H1 (cell line): ENCODE measurements at regions not wholly inside any gene's neighbourhood (a gene's known extent, or its start where the extent isn't known, plus 50 kb on each side); places are given as distances from the start of the nearest gene placed in this dataset.

Experiments used
- CTCF ChIA-PET: fragments of 300-600 bp; sonication (Branson Sonifier 250); formaldehyde crosslinking; loops from one replicate; lab custom pipeline; 2021; ENCODE audit not compliant: partially characterized antibody; lab: Charles Lee
- POLR2A ChIA-PET: fragments of 300-600 bp; sonication (Branson Sonifier 250); formaldehyde crosslinking; loops from one replicate; lab custom pipeline; 2021; ENCODE audit warnings: inconsistent platforms; ENCODE audit not compliant: partially characterized antibody; lab: Charles Lee
- DNase-seq, 2 experiments: peaks; one replicate each; pipeline versions ENCODE4 v3.0.0 to v3.0.0-alpha.2; 2010 to 2022; ENCODE audit warnings: low spot score in 2 of 2, low read depth in 1 of 2, mixed read lengths in 1 of 2
- FAIRE-seq: peaks from 2 replicates; lab custom pipeline; 2011; peaks lifted over from hg19 to GRCh38; lab: Jason Lieb, UNC
- H2AFZ ChIP-seq: 2 replicates; pipeline ENCODE4 v1.8.1; 2012; ENCODE audit warnings: low read length, inconsistent platforms
- H2AK5ac ChIP-seq: 2 replicates; pipeline ENCODE4 v1.6.1; 2013; ENCODE audit warnings: low read depth, low read length
- H2BK120ac ChIP-seq: replicated peaks from 2 replicates; pipeline ENCODE3; 2013; ENCODE audit warnings: low read depth, low read length, inconsistent platforms
- H2BK12ac ChIP-seq: 2 replicates; pipeline ENCODE4 v1.6.1; 2013; ENCODE audit warnings: low read depth, low read length
- H2BK15ac ChIP-seq: 2 replicates; pipeline ENCODE4 v1.6.1; 2013; ENCODE audit warnings: low read length
- H2BK20ac ChIP-seq: 2 replicates; pipeline ENCODE4 v1.6.1; 2013; ENCODE audit warnings: low read length
- H2BK5ac ChIP-seq: 2 replicates; pipeline ENCODE4 v1.6.1; 2013; ENCODE audit warnings: low read depth, low read length
- H3K14ac ChIP-seq: 2 replicates; pipeline ENCODE4 v1.6.1; 2013; ENCODE audit warnings: inconsistent platforms; ENCODE audit not compliant: insufficient read length
- H3K18ac ChIP-seq: 2 replicates; pipeline ENCODE4 v1.6.1; 2013; ENCODE audit warnings: low read length; ENCODE audit errors: extremely low read depth
- H3K23ac ChIP-seq: 2 replicates; pipeline ENCODE4 v1.6.1; 2013; ENCODE audit warnings: inconsistent platforms; ENCODE audit not compliant: insufficient read length
- H3K23me2 ChIP-seq: 2 replicates; pipeline ENCODE4 v1.6.1; 2013; ENCODE audit warnings: low read depth, low read length
- H3K27ac ChIP-seq: 2 replicates; pipeline ENCODE4 v1.6.1; 2011; ENCODE audit warnings: low read depth, low read length, inconsistent platforms
- H3K27me3 ChIP-seq, 4 experiments: replicated peaks in 1 of 4; 1 replicate in 1 of 4; 2 replicates in 3 of 4; pipeline versions ENCODE4 v1.6.1 to v1.8.1; 2011 to 2013; ENCODE audit warnings: low read length in 3 of 4, mild to moderate bottlenecking in 3 of 4, inconsistent platforms in 2 of 4, mixed read lengths in 2 of 4, moderate library complexity in 1 of 4; ENCODE audit not compliant: control insufficient read depth in 3 of 4, insufficient read depth in 3 of 4; ENCODE audit errors: extremely low read depth in 1 of 4
- H3K36me3 ChIP-seq, 4 experiments: 2 replicates each; pipeline versions ENCODE4 v1.6.1 to v1.8.1; 2011 to 2013; ENCODE audit warnings: mild to moderate bottlenecking in 4 of 4, low read length in 3 of 4, moderate library complexity in 2 of 4, control low read depth in 1 of 4, inconsistent platforms in 1 of 4; ENCODE audit not compliant: insufficient read depth in 4 of 4, control insufficient read depth in 2 of 4
- H3K4ac ChIP-seq: replicated peaks from 2 replicates; pipeline ENCODE3; 2013; ENCODE audit warnings: low read length, low read depth, mixed read lengths, inconsistent platforms; ENCODE audit not compliant: insufficient read length
- H3K4me1 ChIP-seq, 4 experiments: replicated peaks in 1 of 4; 1 replicate in 1 of 4; 2 replicates in 3 of 4; pipeline versions ENCODE4 v1.6.1 to v1.8.1; 2011 to 2013; ENCODE audit warnings: low read length in 3 of 4, inconsistent platforms in 2 of 4, mixed read lengths in 1 of 4; ENCODE audit not compliant: insufficient read depth in 4 of 4, control insufficient read depth in 3 of 4
- H3K4me2 ChIP-seq, 2 experiments: 2 replicates each; pipeline versions ENCODE4 v1.6.1 to v1.8.1; 2011 to 2013; ENCODE audit warnings: low read depth in 2 of 2, low read length in 2 of 2, control low read depth in 1 of 2, inconsistent platforms in 1 of 2, mild to moderate bottlenecking in 1 of 2; ENCODE audit not compliant: insufficient read depth in 1 of 2
- H3K4me3 ChIP-seq, 4 experiments: fragments of 200-600, 300-600 bp in 1 of 4; sonication (generic), shearing (Covaris generic), sonication (Bioruptor Twin) in 1 of 4; 2 replicates each; pipeline versions ENCODE4 v1.5.1 to v1.8.1; 2011 to 2016; ENCODE audit warnings: low read length in 4 of 4, low read depth in 3 of 4, control low read depth in 2 of 4, inconsistent platforms in 2 of 4, mild to moderate bottlenecking in 2 of 4, mixed read lengths in 1 of 4, moderate library complexity in 1 of 4; ENCODE audit not compliant: insufficient read depth in 2 of 4; ENCODE audit errors: extremely low read depth in 1 of 4
- H3K56ac ChIP-seq: replicated peaks from 2 replicates; pipeline ENCODE3; 2013; ENCODE audit warnings: low read depth, mild to moderate bottlenecking, mixed read lengths, low read length, inconsistent platforms; ENCODE audit not compliant: insufficient read length
- H3K79me1 ChIP-seq: 2 replicates; pipeline ENCODE4 v1.6.1; 2013; ENCODE audit warnings: low read depth, low read length, control low read depth
- H3K79me2 ChIP-seq, 2 experiments: 2 replicates each; pipeline versions ENCODE4 v1.6.1 to v1.8.1; 2012 to 2013; ENCODE audit warnings: low read length in 2 of 2, mild to moderate bottlenecking in 2 of 2, inconsistent platforms in 1 of 2; ENCODE audit not compliant: insufficient read depth in 2 of 2, control insufficient read depth in 1 of 2
- H3K9ac ChIP-seq, 4 experiments: replicated peaks in 1 of 4; 1 replicate in 1 of 4; 2 replicates in 3 of 4; pipeline versions ENCODE4 v1.6.1 to v1.8.1; 2011 to 2013; ENCODE audit warnings: low read depth in 3 of 4, low read length in 3 of 4, control low read depth in 2 of 4, mild to moderate bottlenecking in 2 of 4, moderate library complexity in 2 of 4, inconsistent platforms in 1 of 4; ENCODE audit errors: extremely low read depth in 1 of 4
- H3K9me3 ChIP-seq, 2 experiments: 2 replicates each; pipeline versions ENCODE4 v1.6.1 to v1.8.1; 2012 to 2013; ENCODE audit warnings: mild to moderate bottlenecking in 2 of 2, moderate library complexity in 2 of 2, control low read depth in 1 of 2, inconsistent platforms in 1 of 2, low read depth in 1 of 2, low read length in 1 of 2, mixed read lengths in 1 of 2; ENCODE audit not compliant: insufficient read depth in 2 of 2
- H4K20me1 ChIP-seq, 2 experiments: replicated peaks in 1 of 2; 2 replicates each; pipeline versions ENCODE3 to v1.8.1; 2011 to 2013; ENCODE audit warnings: inconsistent platforms in 2 of 2, low read length in 2 of 2, mild to moderate bottlenecking in 1 of 2; ENCODE audit not compliant: insufficient read depth in 2 of 2, control insufficient read depth in 1 of 2
- H4K5ac ChIP-seq: 2 replicates; pipeline ENCODE4 v1.6.1; 2013; ENCODE audit warnings: low read length, low read depth, mixed read lengths, inconsistent platforms; ENCODE audit not compliant: insufficient read length
- H4K8ac ChIP-seq: 2 replicates; pipeline ENCODE4 v1.8.0; 2013; ENCODE audit warnings: mild to moderate bottlenecking, moderate library complexity, low read length, inconsistent platforms; ENCODE audit not compliant: insufficient read depth; ENCODE audit errors: extremely low read depth
- H4K91ac ChIP-seq: replicated peaks from 2 replicates; pipeline ENCODE3; 2013; ENCODE audit warnings: low read length, mixed read lengths, inconsistent platforms; ENCODE audit not compliant: insufficient read length
- CHD2 ChIP-seq: IDR thresholded peaks from 2 replicates; pipeline ENCODE4 v1.6.1; 2012; ENCODE audit warnings: low read length, improper control_type of control experiment
- JUND ChIP-seq: IDR thresholded peaks from 2 replicates; pipeline ENCODE4 v1.6.1; 2011; ENCODE audit warnings: mild to moderate bottlenecking, improper control_type of control experiment, low read length
- POLR2AphosphoS5 ChIP-seq: IDR thresholded peaks from 2 replicates; pipeline ENCODE4 v1.6.1; 2011; ENCODE audit warnings: low read depth, low read length
- RXRA ChIP-seq: IDR thresholded peaks from 2 replicates; pipeline ENCODE4 v1.6.1; 2011; ENCODE audit warnings: low read depth, mild to moderate bottlenecking, low read length, moderate library complexity; ENCODE audit not compliant: insufficient read depth
- WGBS, 2 experiments: shearing (Covaris generic) in 1 of 2; methylation state at CpG; one replicate each; pipeline versions ENCODE4 v1.1.6 to v1.1.7; 2013 to 2015; ENCODE audit warnings: low lambda C conversion rate in 2 of 2, mixed read lengths in 2 of 2, inconsistent platforms in 1 of 2, low coverage in 1 of 2, missing lambda C conversion rate in 1 of 2; ENCODE audit not compliant: insufficient replicate concordance in 2 of 2, insufficient coverage in 1 of 2, insufficient read length in 1 of 2; ENCODE audit errors: extremely low coverage in 1 of 2, missing lambda C conversion rate in 1 of 2; 5-methylcytosine and 5-hydroxymethylcytosine counted together

DNA sequence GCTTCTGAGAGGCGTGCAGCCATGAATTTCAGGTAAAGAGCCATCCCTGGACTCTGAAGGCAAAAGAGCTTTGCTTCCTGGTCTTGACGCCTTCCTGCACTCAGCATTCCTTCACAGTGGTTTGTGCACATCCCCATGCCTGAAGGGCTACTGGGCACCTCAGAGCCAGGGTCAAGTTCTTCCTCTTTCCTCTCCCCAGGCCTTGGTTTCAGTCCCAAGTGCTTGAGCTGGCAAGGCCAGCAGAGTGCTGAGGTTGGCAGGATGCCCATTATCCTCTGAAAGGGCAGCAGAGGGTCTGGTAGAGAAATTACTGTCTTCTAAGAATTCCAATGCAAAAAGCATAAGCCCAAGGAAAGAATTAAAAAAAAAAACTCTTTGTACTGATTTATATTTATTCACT is 1064.9 kb downstream of the TTLL7 start:
- Histone ChIP-seq H3K23me2 (no peaks in the 10 kb centered on the region), H4K20me1 (no peaks in the 10 kb centered on the region), H2BK12ac (no peak overlapping the region), H3K27ac (no peak overlapping the region), H3K14ac (no peak overlapping the region), H3K79me1 (no peaks in the 10 kb centered on the region), H4K8ac (no peak overlapping the region), H2BK120ac (no peak overlapping the region), H2AK5ac (no peak overlapping the region), H2BK15ac (no peak overlapping the region), H3K9ac (no peak overlapping the region), H2BK5ac (no peak overlapping the region), H3K23ac (no peak overlapping the region), H3K56ac (no peak overlapping the region), H2BK20ac (no peak overlapping the region), H4K91ac (no peak overlapping the region), H3K18ac (no peak overlapping the region), H3K4me1 (no peaks in the 10 kb centered on the region), H3K36me3 (no peaks in the 10 kb centered on the region), H3K9me3 (no peaks in the 10 kb centered on the region), H4K5ac (no peak overlapping the region), H3K4me2 (no peak overlapping the region), H3K4ac (no peak overlapping the region), H2AFZ (peak overlapping the region; percentile 34; the same call in 1 of the 2 replicates), H3K27me3 (no peaks in the 10 kb centered on the region), H3K4me3 (no peak overlapping the region), H3K79me2 (no peaks in the 10 kb centered on the region)
- FAIRE-seq, result no peak
- ChIA-PET POLR2A (no interaction called here), CTCF (no interaction called here)
- no peak for DNase-seq
- WGBS, 2 experiments, result 91% methylated on average over 2 of the region's 2 CpGs; no CpG with 5 or more reads in 1 of the 2 experiments
- TF ChIP-seq CHD2, result no peak
- no peak for TF ChIP-seq JUND
- no peak for TF ChIP-seq RXRA
- no peak for TF ChIP-seq POLR2AphosphoS5
